ENCODE measurements at regions not wholly inside any gene's neighbourhood (a gene's known extent, or its start where the extent isn't known, plus 50 kb on each side); places are given as distances from the start of the nearest gene placed in this dataset.

DNA sequence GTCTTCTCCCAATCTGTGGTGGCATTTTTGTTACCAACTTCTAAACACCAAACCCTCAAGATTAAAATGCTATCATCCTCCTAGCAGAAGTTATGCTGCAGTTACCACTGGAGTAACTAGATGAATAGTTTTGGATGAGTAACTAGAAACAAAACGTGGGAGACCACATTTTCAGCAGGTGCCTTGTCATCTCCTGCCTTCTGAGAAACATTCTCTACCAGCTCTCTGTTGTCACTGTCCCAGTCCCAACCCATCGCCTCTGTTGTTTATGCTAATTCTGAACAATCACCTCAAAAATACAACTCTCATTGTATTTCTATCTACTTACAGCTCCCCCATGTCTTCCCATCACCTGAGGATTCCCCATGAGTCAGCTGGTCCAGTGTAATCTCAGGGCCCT, 652.5 kb upstream of the ADAMTS16 start:
- TF ChIP-seq ZFX (IDR thresholded peaks at IDR 0.05; ENCODE audit: borderline replicate concordance) = no peak
- TF ChIP-seq, protein P1, sequence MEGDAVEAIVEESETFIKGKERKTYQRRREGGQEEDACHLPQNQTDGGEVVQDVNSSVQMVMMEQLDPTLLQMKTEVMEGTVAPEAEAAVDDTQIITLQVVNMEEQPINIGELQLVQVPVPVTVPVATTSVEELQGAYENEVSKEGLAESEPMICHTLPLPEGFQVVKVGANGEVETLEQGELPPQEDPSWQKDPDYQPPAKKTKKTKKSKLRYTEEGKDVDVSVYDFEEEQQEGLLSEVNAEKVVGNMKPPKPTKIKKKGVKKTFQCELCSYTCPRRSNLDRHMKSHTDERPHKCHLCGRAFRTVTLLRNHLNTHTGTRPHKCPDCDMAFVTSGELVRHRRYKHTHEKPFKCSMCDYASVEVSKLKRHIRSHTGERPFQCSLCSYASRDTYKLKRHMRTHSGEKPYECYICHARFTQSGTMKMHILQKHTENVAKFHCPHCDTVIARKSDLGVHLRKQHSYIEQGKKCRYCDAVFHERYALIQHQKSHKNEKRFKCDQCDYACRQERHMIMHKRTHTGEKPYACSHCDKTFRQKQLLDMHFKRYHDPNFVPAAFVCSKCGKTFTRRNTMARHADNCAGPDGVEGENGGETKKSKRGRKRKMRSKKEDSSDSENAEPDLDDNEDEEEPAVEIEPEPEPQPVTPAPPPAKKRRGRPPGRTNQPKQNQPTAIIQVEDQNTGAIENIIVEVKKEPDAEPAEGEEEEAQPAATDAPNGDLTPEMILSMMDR (IDR thresholded peaks at IDR 0.05) = no peak
- H3K27ac ChIP-seq = no peak overlapping the region

DNA sequence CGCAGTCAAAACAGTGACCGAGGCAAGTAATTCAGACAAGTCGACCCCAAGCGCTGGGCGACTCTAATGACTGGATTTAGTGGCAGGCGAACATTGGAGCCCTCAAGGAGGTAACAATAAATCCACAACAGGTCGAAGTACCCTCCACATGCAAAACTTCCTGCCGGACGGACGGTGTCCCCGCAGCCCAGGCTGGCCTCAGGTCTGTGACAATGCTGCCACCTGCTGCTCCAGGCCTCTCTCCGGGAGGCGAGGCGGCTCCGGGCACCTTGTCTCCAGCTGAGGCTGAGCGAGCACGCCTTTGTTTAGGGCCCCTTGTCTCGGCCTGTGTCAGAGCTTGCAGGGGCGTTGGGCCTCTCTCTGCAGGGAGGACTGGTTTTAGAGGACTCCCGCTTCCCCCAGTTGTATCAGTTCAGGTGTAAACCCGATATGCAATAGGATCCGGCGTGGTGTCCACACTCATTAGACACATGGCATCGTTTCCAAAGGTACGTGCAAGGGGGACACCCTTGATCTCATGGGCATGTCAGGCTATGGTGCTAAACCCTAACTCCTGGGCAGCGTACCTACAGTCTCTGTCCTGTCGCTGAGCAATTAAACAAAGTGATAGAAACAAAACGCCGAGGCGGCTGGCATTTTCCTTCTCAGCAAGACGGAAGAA, 628.0 kb upstream of the ADAMTS16 start:
- H3K27ac ChIP-seq = no peak overlapping the region

DNA sequence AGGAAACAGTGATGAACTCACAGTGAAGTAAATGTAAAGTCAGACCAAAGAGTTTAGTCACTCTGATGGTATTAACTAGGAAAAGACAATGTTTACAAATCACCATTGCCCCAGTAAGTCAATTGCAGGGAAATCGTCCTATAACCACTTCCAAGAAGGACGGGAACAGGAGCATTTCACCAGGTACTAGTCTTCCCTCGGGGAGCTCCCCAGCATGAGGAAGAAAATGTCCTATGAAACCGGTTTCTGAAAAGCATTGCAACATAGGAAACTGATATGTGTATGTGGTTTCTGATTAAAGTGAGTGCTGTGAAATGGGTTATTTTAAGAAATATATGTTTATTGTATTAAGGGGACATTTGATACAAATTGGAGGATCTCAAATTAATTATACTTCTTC, 626.7 kb upstream of the ADAMTS16 start:
- H3K27ac ChIP-seq = no peak overlapping the region
- TF ChIP-seq ZFX (IDR thresholded peaks at IDR 0.05; ENCODE audit: borderline replicate concordance) = no peak
- TF ChIP-seq, protein P1 (IDR thresholded peaks at IDR 0.05) = no peak

More for the DNA sequence above, 628.0 kb upstream of the ADAMTS16 start:
- TF ChIP-seq ZFX (IDR thresholded peaks at IDR 0.05; ENCODE audit: borderline replicate concordance) = no peak
- TF ChIP-seq, protein P1 (IDR thresholded peaks at IDR 0.05) = peak; percentile 77

DNA sequence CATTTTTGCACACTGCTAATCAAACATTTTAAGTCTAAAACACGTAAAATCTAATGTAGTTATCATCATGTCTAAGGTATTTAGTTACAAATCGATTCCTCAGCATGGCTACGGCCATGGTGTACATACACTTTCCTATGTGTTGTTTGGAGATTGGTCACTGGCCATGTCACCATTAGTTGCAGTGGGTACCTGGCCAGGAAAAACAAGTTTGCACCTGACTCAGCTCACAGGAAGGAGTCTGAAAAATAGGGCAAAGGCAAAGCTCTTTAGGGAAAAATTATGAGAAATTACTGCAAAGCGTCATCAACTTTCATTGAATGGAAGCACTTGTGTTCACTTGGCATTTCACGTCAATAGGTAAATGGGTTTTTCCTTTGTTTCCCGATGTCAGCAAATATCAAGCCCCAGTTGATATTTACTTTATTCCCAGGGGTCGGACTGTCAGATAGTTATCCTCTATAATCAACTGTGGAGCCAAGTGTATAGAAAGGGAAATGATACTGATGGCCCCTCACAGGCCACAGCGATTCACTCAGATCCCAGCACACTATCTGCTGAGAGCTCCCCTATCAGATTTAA, 626.0 kb upstream of the ADAMTS16 start:
- TF ChIP-seq, protein P1 (IDR thresholded peaks at IDR 0.05) = no peak
- TF ChIP-seq ZFX (IDR thresholded peaks at IDR 0.05; ENCODE audit: borderline replicate concordance) = no peak
- H3K27ac ChIP-seq = no peak overlapping the region

DNA sequence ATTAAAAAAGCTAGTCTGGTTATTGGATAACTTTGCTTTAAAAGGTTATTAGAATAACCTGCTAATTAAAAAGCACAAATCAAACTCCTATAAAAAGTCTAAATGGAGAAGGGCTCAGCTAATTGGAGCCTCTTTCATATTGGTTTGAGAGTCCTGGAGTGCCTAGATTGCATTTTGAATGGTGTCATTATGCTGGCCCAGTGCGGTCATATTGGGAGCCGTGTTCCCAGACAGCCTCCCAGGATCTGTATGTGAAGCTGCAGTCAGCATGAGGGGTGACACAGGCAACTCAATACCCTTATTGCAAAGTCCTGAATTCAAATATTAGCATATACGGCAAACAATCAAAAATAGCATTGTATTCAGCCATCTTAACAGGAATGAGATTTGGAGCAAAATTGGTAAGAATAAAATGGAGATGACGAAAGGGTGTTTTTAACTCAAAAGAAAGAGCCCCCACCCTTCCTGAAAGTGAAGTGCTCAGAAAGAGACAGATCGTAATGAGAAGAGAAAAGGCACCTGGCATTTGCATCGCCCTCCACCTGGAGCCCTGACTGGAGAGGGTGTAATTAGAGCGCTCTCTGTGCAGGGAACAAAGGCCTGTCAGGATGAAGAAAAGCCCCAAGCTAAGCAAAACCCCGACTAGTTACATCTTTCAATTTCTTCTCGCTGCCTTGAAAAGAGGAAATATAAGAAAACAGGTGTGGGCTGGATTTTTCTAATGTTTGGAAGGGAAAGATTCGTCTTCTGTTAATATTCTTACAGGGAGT, 621.0 kb upstream of the ADAMTS16 start:
- TF ChIP-seq ZFX (IDR thresholded peaks at IDR 0.05; ENCODE audit: borderline replicate concordance) = no peak
- TF ChIP-seq, protein P1 (IDR thresholded peaks at IDR 0.05) = no peak
- no peak overlapping the region for H3K27ac ChIP-seq

DNA sequence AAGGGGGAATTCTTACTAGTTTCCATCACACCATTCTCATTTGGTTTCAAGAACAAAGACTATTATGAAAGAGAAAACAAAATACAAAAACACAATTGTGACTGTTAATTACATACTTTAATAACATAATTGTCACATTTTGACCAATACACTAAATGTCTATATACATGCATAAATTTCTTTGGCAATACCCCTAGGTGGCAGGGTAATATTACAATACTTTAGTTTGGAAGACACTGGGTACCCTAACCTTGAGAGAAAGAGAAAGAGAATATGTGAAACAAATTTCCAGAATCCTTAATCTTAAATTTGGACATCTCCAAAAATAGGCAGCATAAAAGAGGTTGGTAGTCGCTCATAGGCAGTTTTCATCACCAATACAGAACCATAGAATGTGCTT, 619.6 kb upstream of the ADAMTS16 start:
- TF ChIP-seq, protein P1 (IDR thresholded peaks at IDR 0.05) = no peak
- no peak for TF ChIP-seq ZFX (IDR thresholded peaks at IDR 0.05; ENCODE audit: borderline replicate concordance)

DNA sequence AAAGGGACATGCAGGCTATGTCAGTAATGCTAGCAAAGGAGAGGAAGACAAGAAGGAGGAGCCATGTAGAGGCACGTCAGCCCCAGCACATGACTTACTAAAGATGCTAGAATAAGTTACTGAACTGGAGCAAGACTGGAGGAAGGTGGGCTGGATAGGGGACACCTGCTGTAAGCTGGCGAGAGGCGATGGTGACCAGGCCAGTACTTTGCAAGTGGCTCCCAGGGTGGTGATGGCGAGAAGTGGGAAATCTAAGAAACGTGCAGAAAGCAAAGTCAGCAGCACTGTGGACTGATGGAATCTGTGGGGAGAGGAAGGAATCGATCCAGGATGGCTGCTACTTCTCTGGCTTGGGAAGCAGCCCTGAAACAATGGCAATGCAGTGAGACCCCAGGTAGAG, 617.1 kb upstream of the ADAMTS16 start:
- no peak overlapping the region for H3K27ac ChIP-seq
- TF ChIP-seq, protein P1 (IDR thresholded peaks at IDR 0.05) = no peak
- TF ChIP-seq ZFX (IDR thresholded peaks at IDR 0.05; ENCODE audit: borderline replicate concordance) = no peak

More for the DNA sequence above, 619.6 kb upstream of the ADAMTS16 start:
- H3K27ac ChIP-seq = no peak overlapping the region

Measured in 22Rv1 (cell line).